SJSA1 (cell line): ENCODE measurements at regions not wholly inside any gene's neighbourhood (a gene's known extent, or its start where the extent isn't known, plus 50 kb on each side); places are given as distances from the start of the nearest gene placed in this dataset.
A peak's percentile ranks its signal among the peaks of the same experiment; 100 is the strongest.

ENCODE experiments used
- DNase-seq, 2 experiments: peaks; one replicate each; pipeline ENCODE4 v3.0.0-alpha.2; 2015 to 2020; ENCODE audit warnings: low spot score in 2 of 2, low read depth in 1 of 2
- H3K27ac ChIP-seq: fragments of 250-450 bp; sonication (Bioruptor Pico); 2 replicates; pipeline ENCODE4 v1.5.1; 2020; ENCODE audit warnings: mild to moderate bottlenecking, moderate library complexity
- H3K27me3 ChIP-seq: fragments of 250-450 bp; sonication (Bioruptor Pico); replicated peaks from 2 replicates; pipeline ENCODE4 v1.5.1; 2020; ENCODE audit warnings: mild to moderate bottlenecking, moderate library complexity
- H3K36me3 ChIP-seq: fragments of 250-450 bp; sonication (Bioruptor Pico); 2 replicates; pipeline ENCODE4 v1.5.1; 2020; ENCODE audit warnings: mild to moderate bottlenecking
- H3K4me1 ChIP-seq: fragments of 250-450 bp; sonication (Bioruptor Pico); replicated peaks from 2 replicates; pipeline ENCODE4 v1.6.1; 2021; ENCODE audit warnings: mild to moderate bottlenecking
- H3K4me3 ChIP-seq: fragments of 250-450 bp; sonication (Bioruptor Pico); 2 replicates; pipeline ENCODE4 v1.5.1; 2020; ENCODE audit warnings: mild to moderate bottlenecking
- H3K9me3 ChIP-seq: fragments of 250-450 bp; sonication (Bioruptor Pico); replicated peaks from 2 replicates; pipeline ENCODE4 v1.5.1; 2020; ENCODE audit warnings: mild to moderate bottlenecking

GRCh38 chr4:122009524-122009923, 57.7 kb upstream of the TRPC3 start:
- no peaks in the 10 kb centered on the region for H3K27me3 ChIP-seq
- DNase-seq = no peak
- H3K4me1 ChIP-seq = peaks cover 38% of the 10 kb centered on the region
- H3K9me3 ChIP-seq = no peaks in the 10 kb centered on the region
- H3K36me3 ChIP-seq = no peaks in the 10 kb centered on the region
- no peak overlapping the region for H3K4me3 ChIP-seq
- H3K27ac ChIP-seq = peak overlapping the region; percentile 5; the same call in 1 of the 2 replicates

DNA sequence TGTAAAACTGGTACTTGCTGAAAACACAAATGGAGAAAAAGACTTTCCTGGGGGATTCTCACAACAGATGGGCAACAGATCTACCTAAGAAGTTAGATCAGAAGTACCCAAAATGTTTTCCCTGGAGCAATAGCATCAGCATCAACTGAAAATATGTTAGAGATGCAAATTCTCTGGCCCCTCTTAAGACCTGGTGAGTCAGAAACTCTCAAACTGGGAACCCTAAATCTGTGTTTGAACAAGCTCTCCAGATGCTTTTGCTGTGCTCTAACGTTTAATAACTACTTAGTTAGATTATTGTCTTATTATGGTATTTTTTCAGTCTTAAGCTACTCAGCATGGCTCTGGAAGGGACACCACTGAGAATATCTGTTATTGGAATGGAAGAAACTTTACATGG, 55.2 kb upstream of the TRPC3 start:
- Histone ChIP-seq H3K4me3 (no peak overlapping the region), H3K27ac (no peak overlapping the region), H3K36me3 (no peaks in the 10 kb centered on the region), H3K4me1 (peaks cover 39% of the 10 kb centered on the region), H3K27me3 (no peaks in the 10 kb centered on the region), H3K9me3 (no peaks in the 10 kb centered on the region)
- no peak for DNase-seq

GRCh38 chr4:122005064-122005755, 53.4 kb upstream of the TRPC3 start:
- peak in 1 of 2 experiments; percentile 51 for DNase-seq
- Histone ChIP-seq H3K27ac (peak overlapping the region; percentile 7; the same call in 1 of the 2 replicates), H3K4me3 (no peak overlapping the region)

GRCh38 chr4:122003335-122003734, 51.5 kb upstream of the TRPC3 start:
- H3K9me3 ChIP-seq = no peaks in the 10 kb centered on the region
- H3K4me3 ChIP-seq = no peak overlapping the region
- H3K27ac ChIP-seq = no peak overlapping the region
- no peak for DNase-seq
- no peaks in the 10 kb centered on the region for H3K36me3 ChIP-seq
- H3K4me1 ChIP-seq = peaks cover 19% of the 10 kb centered on the region
- no peaks in the 10 kb centered on the region for H3K27me3 ChIP-seq

More at GRCh38 chr4:122005064-122005755, 53.4 kb upstream of the TRPC3 start:
- H3K27me3 ChIP-seq = no peaks in the 10 kb centered on the region
- H3K36me3 ChIP-seq = no peaks in the 10 kb centered on the region
- H3K9me3 ChIP-seq = no peaks in the 10 kb centered on the region
- peaks cover 26% of the 10 kb centered on the region for H3K4me1 ChIP-seq
